ENCODE measurements at regions not wholly inside any gene's neighbourhood (a gene's known extent, or its start where the extent isn't known, plus 50 kb on each side); places are given as distances from the start of the nearest gene placed in this dataset.

DNA sequence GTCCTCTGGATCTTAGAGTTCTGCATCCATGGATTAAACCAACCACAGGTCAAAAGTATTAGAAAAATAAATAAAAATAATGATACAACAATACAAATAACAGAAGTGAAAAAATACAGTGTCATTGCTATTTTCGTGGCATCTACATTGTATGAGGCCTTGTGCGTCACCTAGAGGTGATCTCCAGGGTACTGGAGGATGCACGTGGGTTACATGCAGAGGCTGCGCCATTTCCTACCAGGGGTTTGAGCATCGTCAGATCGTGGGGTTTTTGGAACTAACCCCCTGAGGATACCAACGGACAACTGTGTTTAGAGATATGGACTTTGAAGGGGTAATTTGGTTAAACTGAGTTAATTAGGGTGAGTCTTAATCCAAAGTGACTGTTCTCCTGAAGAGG, 224.7 kb downstream of the ENGASE start:
- TF ChIP-seq, protein P1, sequence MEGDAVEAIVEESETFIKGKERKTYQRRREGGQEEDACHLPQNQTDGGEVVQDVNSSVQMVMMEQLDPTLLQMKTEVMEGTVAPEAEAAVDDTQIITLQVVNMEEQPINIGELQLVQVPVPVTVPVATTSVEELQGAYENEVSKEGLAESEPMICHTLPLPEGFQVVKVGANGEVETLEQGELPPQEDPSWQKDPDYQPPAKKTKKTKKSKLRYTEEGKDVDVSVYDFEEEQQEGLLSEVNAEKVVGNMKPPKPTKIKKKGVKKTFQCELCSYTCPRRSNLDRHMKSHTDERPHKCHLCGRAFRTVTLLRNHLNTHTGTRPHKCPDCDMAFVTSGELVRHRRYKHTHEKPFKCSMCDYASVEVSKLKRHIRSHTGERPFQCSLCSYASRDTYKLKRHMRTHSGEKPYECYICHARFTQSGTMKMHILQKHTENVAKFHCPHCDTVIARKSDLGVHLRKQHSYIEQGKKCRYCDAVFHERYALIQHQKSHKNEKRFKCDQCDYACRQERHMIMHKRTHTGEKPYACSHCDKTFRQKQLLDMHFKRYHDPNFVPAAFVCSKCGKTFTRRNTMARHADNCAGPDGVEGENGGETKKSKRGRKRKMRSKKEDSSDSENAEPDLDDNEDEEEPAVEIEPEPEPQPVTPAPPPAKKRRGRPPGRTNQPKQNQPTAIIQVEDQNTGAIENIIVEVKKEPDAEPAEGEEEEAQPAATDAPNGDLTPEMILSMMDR (optimal IDR thresholded peaks at IDR 0.05 in 1 of 3, IDR thresholded peaks at IDR 0.05 in 1 of 3, conservative IDR thresholded peaks at IDR 0.05 in 1 of 3; ENCODE audit: extremely low read depth in 1 of 3, insufficient read depth in 2 of 3, low read length in 3 of 3): no peak
- TF ChIP-seq EZH2 (IDR thresholded peaks at IDR 0.05; ENCODE audit: low read length): no peak

Data from keratinocyte (primary cell).